GM18505 (cell line): ENCODE measurements at regions not wholly inside any gene's neighbourhood (a gene's known extent, or its start where the extent isn't known, plus 50 kb on each side); places are given as distances from the start of the nearest gene placed in this dataset.

Source experiments
- ATAC-seq: cut with Tn5 transposase; IDR thresholded peaks from one replicate; pipeline ENCODE4 v1.9.1; 2021; ENCODE audit not compliant: unreplicated experiment
- POLR2A ChIP-seq: IDR thresholded peaks from 4 replicates; pipeline ENCODE4 v1.6.1; 2011; ENCODE audit warnings: borderline replicate concordance; ENCODE audit not compliant: insufficient read depth, insufficient read length; ENCODE audit errors: extremely low read depth

DNA sequence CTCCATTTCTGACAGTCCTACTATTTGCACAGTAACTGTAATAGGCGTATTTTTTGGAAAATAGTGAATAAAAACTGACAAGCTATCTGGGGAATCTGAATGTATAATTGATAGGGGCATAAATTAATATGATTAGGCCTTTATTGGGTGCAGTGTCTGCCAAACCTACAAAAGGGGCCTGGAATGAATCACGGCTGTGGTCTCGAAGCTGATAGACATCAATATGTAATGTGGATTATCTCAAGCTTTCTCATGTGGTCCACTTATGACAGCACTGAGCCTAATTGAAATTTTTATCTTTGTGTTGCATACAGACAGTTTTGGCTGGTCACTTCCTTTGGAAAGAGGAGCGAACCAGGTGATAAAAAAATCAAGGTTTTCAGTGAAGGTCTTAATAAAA, 450.4 kb downstream of the GPATCH2 start:
- no peak for TF ChIP-seq POLR2A
- no peak for ATAC-seq

DNA sequence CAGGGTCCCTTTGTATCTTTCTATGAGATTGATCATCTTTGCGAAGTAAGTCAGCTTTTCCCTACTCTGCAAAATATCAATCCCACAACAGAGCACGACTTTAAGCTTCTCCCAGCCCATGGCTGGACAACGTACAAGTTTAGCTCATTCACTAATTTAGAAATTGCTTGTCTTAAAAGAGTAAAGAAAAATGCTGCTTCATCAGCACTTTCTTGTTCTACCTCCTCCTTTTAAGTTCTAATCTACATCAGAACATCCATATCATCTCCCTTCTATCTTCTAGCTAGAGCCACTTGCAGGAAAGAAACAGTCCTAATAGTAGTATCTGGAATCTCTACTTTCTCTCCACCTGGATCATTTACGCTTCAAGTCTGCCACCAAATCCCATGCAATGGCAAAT, 441.2 kb upstream of the ESRRG start:
- TF ChIP-seq POLR2A = no peak
- no peak for ATAC-seq

DNA sequence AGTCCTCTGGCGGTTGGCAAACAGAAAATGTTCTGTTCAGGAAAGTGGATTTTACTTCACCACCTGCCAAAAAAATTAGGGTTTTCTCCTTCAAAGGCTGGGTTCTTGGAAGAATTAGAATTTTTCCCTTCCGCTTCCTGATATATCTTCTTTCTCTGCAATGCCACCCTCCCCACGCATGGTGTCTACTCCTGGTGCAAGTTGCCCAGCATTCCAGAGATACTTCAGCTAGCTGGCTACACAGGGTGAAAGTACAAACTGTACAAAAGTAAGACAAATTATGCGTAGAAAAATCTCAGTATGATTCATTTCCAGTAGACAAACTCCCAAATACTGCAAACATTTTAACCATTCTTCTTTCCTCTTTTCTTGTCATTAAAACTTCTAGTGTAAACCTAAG, 430.1 kb upstream of the ESRRG start:
- TF ChIP-seq POLR2A = no peak
- ATAC-seq = no peak

DNA sequence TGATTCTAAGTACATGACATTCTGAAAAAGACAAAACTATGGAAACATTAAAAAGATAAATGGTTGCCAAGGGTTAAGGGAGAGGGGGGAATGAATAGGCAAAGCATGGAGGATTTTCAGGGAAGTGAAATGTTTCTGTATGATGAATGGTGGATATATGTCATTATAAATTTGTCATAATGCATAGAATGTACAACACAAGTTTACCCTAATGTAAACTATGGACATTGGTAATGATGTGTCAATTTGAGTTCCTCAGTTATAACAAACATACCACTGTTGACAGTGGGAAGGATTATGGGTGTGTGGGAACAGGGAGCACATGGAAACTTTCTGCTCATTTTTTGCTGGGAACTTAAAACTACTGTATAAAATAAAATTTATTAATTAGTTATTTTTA, 427.1 kb upstream of the ESRRG start:
- TF ChIP-seq POLR2A = no peak

DNA sequence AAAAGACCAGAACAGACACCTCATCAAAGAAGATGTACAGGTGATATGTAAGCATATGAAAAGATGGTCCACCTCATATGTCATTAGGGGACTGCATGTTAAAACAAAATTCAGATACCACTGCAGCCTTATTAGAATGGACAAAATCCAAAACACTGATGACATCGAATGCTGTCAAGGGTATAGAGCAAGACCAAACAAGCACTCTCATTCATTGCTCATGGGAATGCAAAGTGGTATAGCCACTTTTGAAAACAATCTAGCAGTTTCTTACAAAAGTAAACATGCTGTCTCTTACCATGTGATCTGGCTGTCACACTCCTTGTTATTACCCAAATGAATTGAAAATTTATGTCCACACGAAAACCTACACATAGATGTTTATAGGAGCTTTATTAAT, 426.6 kb upstream of the ESRRG start:
- no peak for ATAC-seq
- no peak for TF ChIP-seq POLR2A

More for the DNA sequence above, 427.1 kb upstream of the ESRRG start:
- ATAC-seq = no peak

DNA sequence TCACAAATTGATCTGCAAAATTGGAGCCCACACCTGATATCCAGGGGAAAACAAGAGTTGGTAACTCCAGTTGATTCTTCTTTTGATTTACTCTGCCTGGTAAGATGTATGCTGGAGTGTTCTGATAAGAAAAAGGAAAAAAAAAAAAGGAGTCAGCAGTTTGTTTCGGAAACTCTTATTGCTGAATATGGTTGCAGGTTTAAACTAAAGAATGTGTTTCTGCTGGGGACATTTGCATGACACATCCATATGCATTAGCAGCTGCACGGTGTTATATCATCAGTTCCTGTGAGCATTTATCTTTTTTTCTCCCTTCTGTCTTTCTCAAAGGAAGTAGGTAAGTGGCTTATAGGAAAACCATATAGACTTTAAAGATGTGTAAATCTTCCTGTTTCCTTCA, 418.5 kb upstream of the ESRRG start:
- no peak for TF ChIP-seq POLR2A
- ATAC-seq = no peak

DNA sequence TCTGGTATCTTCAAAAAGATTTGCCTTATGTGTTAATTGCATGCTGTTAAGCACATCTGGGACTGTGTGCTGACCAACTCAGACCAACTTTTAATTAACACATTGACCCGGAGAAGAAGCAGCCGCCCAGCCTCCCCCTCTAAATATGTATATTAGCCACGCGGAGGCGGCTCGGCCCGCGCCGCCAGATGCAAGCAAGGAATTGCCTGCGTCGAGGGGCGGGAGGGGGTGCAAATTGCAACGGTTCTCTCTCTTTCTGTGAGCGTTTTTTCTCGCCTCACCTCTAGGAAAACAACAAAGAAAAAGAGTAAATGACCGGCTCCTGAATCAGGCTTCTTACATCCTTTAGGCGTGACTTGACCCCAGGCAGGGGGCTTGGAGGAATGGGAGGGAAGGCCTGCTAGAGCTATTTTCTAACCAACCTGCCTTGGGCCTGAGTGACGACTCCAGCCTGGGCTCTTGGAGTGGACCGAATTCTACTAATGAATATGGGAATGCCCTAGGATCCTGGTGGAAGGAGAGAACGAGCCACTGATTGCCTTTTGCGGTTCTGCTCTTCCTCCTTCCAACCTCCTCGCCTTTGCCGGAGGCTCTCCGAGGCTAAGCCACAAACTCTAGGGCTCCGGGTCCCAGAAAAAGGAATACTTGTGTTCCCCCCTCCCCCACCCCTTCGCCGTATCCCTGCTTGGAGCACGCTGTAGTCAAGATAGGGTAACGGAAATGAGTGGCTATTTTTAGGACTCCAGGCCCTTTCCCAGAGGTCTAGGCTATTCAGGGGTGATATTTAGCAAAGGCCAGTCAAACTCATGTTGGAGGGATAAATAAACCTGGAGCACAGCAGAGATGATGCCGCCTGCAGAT, 417.0 kb upstream of the ESRRG start:
- ATAC-seq = no peak
- TF ChIP-seq POLR2A = no peak

DNA sequence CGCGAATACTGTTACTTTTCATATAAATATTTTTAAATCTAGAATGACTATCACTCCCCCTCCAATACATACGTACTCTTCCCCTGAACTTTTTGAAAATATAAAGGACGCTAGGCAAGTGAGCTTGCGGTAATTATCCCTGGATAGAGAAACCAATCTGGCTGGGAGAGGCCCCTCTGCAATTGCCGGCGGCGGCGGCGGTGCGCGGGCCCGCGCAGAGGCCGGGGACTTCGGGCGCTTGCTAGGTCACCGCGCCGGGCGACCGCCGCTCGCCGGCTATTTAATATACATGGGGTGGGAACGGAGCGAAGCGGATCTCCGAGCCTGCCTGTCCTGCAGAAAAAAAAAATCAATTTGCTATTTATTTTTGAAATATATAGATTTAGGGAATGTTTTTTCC, 416.3 kb upstream of the ESRRG start:
- TF ChIP-seq POLR2A = no peak
- ATAC-seq = no peak

DNA sequence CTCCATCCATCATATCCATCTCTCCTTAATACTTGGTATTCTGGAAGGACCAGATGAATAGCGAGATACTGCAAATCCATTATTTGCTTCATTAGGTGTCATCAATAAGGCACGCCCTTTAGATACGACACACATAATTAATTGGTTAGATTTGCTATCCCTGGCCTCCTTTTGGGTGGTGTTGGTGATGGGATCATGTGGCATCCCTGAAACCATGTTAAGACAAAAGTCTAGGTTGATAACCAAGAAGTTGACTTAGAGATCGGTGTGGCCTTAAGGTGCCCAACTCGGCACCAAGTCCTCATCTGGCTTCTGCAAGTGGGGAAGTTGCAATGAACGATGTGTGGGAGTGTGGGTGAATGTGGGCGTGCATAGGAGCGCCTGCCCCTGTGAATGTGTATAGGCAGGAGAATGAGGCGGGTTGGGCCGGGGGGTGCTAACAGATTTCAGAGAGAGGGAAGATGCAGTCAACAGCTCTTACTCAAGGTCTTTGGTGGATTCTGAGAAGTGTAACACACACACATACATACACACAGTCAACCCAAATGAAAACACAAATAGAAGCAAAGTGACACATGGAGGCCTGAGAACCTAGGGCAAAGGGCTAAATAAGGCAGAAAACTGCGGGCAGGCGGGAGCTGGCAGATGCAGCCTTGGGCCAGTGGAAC, 415.7 kb upstream of the ESRRG start:
- no peak for ATAC-seq
- no peak for TF ChIP-seq POLR2A

DNA sequence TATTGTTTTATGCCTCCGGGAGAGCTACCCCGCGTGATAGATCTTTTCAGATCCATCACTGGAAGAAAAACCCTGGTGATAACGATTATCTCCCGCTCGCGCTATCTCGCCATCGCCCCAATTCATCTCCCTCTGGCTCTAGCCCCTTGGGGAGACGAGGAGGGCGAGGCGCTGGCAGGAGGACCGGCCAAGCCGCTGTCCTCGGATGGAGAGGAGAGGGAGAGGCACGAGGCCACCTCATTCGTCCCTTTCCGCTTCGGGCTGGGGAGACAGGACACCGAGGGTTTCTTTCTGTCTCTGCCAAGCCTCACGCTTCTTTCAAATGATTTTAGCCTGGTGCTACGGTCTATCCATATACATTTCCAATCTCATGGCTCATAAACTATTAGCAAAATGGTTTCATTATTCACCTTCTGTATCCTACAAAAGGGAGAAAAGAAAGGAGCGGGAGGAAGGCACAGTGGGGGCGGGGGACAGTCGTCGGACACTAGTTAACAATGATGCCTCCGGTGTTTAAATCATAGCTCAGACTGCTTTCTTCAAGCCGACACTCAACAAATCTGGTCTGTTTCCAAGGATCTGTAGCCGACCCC, 415.0 kb upstream of the ESRRG start:
- ATAC-seq = no peak
- TF ChIP-seq POLR2A = no peak

DNA sequence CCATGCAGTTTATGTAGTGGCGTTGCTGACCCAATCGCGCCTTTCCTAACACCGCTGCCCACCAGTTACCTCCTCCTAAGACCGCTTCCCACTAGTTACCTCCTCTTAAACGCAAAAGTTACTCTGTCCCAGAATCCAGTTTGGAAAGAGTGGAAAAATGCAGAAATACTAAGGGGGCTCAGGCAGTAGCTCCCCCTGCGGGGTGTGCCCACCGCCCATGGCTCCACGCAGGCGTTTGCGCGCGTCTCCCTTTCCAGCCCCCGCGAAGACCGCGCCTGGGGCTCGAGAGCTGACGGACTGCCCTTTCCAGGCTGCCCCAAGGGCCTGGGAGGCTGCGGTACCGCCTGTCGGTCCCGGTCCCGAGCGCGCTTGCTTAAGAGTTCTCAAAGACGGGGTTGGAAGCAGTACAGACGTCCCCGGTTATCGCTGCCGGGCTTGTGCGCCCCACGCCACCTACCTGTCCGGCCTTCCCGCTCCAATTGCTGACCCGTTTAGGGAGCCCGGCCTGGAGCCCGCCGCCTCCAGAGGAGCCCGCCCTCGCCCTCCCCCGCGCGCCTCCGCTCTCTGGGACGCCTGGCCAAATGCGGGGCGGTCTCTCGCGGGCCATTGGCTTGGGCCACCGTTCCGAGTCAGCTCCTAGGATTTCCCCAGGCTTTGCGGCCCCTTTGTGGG, 414.1 kb upstream of the ESRRG start:
- TF ChIP-seq POLR2A = no peak
- ATAC-seq = no peak

DNA sequence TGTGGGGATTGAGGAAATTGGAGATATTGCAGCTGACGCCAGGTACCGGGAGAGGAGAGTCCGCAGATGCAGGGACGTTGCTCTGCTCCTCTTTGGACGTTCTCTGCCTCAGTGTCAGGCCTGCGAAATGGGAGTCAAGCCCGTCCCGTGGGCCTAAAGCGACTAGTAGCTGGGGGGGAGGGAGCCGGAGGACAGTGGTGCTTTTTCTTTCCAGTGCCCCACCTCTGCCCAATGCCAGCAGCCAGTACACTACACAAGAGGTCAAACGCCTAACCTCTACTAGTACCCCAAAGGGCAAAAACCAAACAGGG, 413.6 kb upstream of the ESRRG start:
- ATAC-seq = no peak
- no peak for TF ChIP-seq POLR2A

DNA sequence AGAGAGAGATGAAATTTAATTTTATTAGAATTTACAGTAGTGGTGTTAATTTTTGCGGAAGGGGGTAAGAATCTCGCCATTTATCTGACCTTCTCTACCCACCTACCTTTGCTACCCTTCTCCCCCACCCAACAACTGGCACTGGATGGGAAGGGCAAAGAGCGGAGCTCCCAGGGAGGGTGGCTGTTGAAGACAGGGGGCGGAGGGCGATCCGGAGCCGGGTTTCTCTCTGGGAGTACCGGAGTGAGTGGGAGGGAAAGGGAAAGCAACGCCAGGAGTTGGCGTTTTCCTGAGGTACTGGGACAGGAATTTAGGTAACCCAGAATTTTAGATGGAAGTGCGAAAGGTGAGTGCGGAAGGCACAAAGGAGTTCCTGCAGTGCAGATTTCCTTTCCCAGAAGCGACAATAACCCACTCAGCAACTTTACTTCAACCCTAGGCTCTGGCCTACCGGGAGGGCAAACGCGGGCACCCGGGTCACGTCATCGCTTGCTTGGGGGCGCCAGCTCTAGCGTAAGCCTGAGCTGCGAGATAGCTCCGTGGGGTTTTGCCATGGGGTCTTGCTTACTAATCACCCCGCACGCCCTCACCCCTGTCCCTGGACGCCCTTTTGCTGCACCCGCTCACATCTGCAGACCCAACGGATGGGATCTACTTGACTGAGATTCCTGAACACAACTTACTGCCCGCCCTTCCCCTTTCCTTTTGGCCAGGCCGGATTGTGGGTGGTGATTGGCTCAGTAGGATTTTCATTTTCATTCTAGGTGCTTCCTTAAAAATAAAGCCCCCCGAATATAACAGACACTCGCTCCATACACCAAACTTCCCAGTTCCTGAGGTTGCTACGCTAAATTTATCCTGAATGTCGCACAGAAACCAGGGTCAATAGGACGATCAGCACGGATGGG, 413.0 kb upstream of the ESRRG start:
- no peak for TF ChIP-seq POLR2A

DNA sequence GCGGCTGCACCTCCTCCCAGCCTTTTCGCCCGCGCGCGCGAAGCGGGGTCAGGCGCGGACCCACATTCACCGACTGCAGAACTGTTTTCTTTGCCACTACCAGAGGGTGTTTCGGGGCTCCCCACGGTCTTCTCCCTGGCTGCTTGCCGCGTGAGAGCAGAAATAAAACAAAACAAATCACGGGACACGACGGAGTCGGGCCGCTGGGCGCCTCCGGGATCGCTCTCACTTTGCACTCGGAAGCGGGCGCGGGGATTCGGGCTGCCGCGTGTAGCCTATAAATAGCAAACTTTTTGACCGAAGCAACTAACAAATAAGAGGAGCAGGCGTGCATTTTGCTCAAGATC, 412.3 kb upstream of the ESRRG start:
- TF ChIP-seq POLR2A = no peak
- ATAC-seq = no peak

More for the DNA sequence above, 413.0 kb upstream of the ESRRG start:
- ATAC-seq = no peak
